GM12878 (cell line): ENCODE measurements at regions not wholly inside any gene's neighbourhood (a gene's known extent, or its start where the extent isn't known, plus 50 kb on each side); places are given as distances from the start of the nearest gene placed in this dataset.
"Not testable (repeated sequence)": the region's sequence is repeated elsewhere in the genome, so short reads cannot be mapped to it uniquely, and the experiment has no call there.

Source experiments
- CHD4 ChIP-seq: fragments of 200-600 bp; sonication (generic); IDR thresholded peaks from 2 replicates; pipeline ENCODE4 v1.6.1; 2016; ENCODE audit warnings: mild to moderate bottlenecking
- NRF1 ChIP-seq: conservative IDR thresholded peaks from 2 replicates; pipeline ENCODE4 v1.6.1; 2011; ENCODE audit warnings: mild to moderate bottlenecking, low read depth, low read length, improper control_type of control experiment
- RFX5 ChIP-seq: IDR thresholded peaks from 2 replicates; pipeline ENCODE4 v1.6.1; 2011; ENCODE audit warnings: low read depth, low read length, improper control_type of control experiment

GRCh38 chr21:13981176-13982087, 229.3 kb downstream of the LIPI start:
- TF ChIP-seq CHD4, RFX5, NRF1: not testable (repeated sequence)
